ENCODE measurements at regions not wholly inside any gene's neighbourhood (a gene's known extent, or its start where the extent isn't known, plus 50 kb on each side); places are given as distances from the start of the nearest gene placed in this dataset.

DNA sequence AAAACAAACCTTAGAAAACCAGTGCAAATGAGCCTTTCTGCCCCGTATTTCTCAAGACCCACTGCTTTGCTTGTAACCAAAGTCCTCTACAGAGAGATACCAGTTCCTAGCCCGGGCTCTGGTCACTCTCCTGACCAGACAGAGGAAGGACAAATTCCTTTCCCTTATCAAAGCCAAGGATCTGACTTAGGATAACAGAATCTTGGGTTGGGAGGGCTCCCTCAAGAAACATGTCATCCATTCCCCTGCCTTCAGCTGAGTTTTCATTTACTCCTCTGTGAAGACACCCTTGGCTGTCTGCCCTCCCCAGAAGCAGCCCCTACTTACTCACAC is 116.0 kb upstream of the PARP11 start:
- peaks cover 11 to 12% of the 10 kb centered on the region in 2 donors for H3K4me1 ChIP-seq (ENCODE audit: control insufficient read depth in 2 of 2, insufficient read depth in 2 of 2, low read length in 2 of 2)
- H3K4me3 ChIP-seq (ENCODE audit: control extremely low read depth in 1 of 5, extremely low read depth in 1 of 5, insufficient read depth in 1 of 5, low read depth in 2 of 5, low read length in 4 of 5): no peak overlapping the region
- Mint-ChIP-seq H3K4me1 (peaks cover 16% of the 10 kb centered on the region), H3K27me3 (peaks cover 7% of the 10 kb centered on the region), H3K9me3 (ENCODE audit: insufficient read depth) (no peaks in the 10 kb centered on the region), H3K4me3 (no peak overlapping the region), H3K27ac (no peak overlapping the region)
- ChIA-PET POLR2A (no interaction called here), CTCF (interaction anchor here (0.6 to 15.2 kb wide), 6 partner anchors 10 to 289 kb away, joined by 3 to 293 read pairs (median 5); partner anchors contain the start of gene CCND2)
- H3K9me3 ChIP-seq (ENCODE audit: control extremely low read depth in 1 of 3, control insufficient read depth in 2 of 3, insufficient read depth in 1 of 3, low read length in 2 of 3): peaks cover 0 to 1% (median 0%) of the 10 kb centered on the region in 3 donors
- no peak overlapping the region for H3K4me2 ChIP-seq (replicated peaks; ENCODE audit: low read depth, low read length, poor library complexity, severe bottlenecking)
- no peak overlapping the region for H3K27ac ChIP-seq (ENCODE audit: low read length in 2 of 2)
- ATAC-seq (ENCODE audit: low read depth) (no peak), DNase-seq (no peak)
- intact Hi-C loops (cut with micrococcal nuclease): no loop called here
- 33% methylated on average over 1 of the region's 2 CpGs for WGBS (ENCODE audit: insufficient coverage)
- no peak for TF ChIP-seq EZH2 (IDR thresholded peaks at IDR 0.05; ENCODE audit: borderline replicate concordance, insufficient read depth, low read depth, low read length, poor library complexity, severe bottlenecking)
- TF ChIP-seq, protein P1, sequence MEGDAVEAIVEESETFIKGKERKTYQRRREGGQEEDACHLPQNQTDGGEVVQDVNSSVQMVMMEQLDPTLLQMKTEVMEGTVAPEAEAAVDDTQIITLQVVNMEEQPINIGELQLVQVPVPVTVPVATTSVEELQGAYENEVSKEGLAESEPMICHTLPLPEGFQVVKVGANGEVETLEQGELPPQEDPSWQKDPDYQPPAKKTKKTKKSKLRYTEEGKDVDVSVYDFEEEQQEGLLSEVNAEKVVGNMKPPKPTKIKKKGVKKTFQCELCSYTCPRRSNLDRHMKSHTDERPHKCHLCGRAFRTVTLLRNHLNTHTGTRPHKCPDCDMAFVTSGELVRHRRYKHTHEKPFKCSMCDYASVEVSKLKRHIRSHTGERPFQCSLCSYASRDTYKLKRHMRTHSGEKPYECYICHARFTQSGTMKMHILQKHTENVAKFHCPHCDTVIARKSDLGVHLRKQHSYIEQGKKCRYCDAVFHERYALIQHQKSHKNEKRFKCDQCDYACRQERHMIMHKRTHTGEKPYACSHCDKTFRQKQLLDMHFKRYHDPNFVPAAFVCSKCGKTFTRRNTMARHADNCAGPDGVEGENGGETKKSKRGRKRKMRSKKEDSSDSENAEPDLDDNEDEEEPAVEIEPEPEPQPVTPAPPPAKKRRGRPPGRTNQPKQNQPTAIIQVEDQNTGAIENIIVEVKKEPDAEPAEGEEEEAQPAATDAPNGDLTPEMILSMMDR (IDR thresholded peaks at IDR 0.05): no peak
- no peaks in the 10 kb centered on the region for H3K27me3 ChIP-seq (replicated peaks in 1 of 4; ENCODE audit: control extremely low read depth in 1 of 4, control insufficient read depth in 3 of 4, insufficient read depth in 4 of 4, low read length in 3 of 4)
- H2AFZ ChIP-seq (ENCODE audit: insufficient read depth, low read depth, low read length, poor library complexity, severe bottlenecking): peak overlapping the region; percentile 63
- H3K79me2 ChIP-seq (ENCODE audit: control insufficient read depth, insufficient read depth, low read length): no peaks in the 10 kb centered on the region
- no peak overlapping the region for H3K9ac ChIP-seq (ENCODE audit: low read length)
- H3K36me3 ChIP-seq (replicated peaks in 1 of 2; ENCODE audit: control extremely low read depth in 1 of 2, control insufficient read depth in 1 of 2, extremely low read depth in 1 of 2, insufficient read depth in 2 of 2, low read length in 1 of 2): no peaks in the 10 kb centered on the region
- H4K20me1 ChIP-seq (ENCODE audit: control insufficient read depth, insufficient read depth, low read length, poor library complexity, severe bottlenecking): no peaks in the 10 kb centered on the region

DNA sequence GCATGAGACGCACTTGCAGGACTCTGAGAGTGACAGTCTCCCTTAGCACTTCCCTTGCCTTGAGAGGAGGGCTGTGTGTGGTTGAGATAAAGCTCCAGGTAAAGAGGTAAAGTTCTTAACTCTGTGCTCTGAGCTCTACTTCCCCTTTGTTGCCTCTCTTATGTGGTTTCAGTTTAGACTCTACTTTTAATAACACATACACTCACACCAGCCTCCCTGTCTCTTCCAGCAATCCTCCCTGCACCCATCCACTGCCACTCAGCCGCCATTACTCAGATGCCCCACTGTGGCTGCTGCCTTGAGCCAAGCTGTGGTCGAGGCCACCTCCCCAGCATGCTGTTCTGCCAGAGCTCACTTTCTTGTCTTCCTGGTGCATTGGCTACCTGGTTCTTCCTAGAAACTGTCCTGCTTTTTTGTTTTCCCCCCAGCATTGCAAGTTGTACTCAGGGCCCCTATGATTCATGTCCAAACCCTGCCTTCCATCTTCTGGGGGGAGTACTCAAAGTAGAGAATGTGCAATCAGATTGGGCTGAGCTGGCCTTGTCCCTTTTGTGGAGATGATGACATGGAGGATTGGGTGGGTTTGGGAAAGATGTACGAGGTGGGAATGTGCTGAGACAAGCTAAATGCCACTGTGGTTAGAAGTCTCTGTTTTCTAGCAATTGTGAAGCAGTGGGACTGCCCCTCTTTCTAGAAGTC is 115.5 kb upstream of the PARP11 start:
- no peaks in the 10 kb centered on the region for H3K9me3 Mint-ChIP-seq (ENCODE audit: insufficient read depth)
- peaks cover 11% of the 10 kb centered on the region in 2 donors for H3K4me1 ChIP-seq (ENCODE audit: control insufficient read depth in 2 of 2, insufficient read depth in 2 of 2, low read length in 2 of 2)
- no peak for TF ChIP-seq EZH2 (IDR thresholded peaks at IDR 0.05; ENCODE audit: borderline replicate concordance, insufficient read depth, low read depth, low read length, poor library complexity, severe bottlenecking)
- TF ChIP-seq, protein P1 (IDR thresholded peaks at IDR 0.05): no peak
- no peaks in the 10 kb centered on the region for H4K20me1 ChIP-seq (ENCODE audit: control insufficient read depth, insufficient read depth, low read length, poor library complexity, severe bottlenecking)
- 11% methylated on average over 3 of the region's 4 CpGs for WGBS (ENCODE audit: insufficient coverage)
- peak overlapping the region in 1 of 2 donors; percentile 16 for H3K27ac ChIP-seq (ENCODE audit: low read length in 2 of 2)
- H3K9me3 ChIP-seq (ENCODE audit: control extremely low read depth in 1 of 3, control insufficient read depth in 2 of 3, insufficient read depth in 1 of 3, low read length in 2 of 3): peaks cover 0 to 6% (median 1%) of the 10 kb centered on the region in 3 donors
- ChIA-PET POLR2A (interaction anchor here (0.6 to 1.0 kb wide), 3 partner anchors 36 to 283 kb away, joined by 3 to 7 read pairs (median 3); no protein-coding TSS in a partner anchor), CTCF (interaction anchor here (0.6 to 15.2 kb wide), 7 partner anchors 9 to 289 kb away, joined by 3 to 293 read pairs (median 3); partner anchors contain the start of gene CCND2)
- peak overlapping the region in 1 of 5 experiments; percentile 6 for H3K4me3 ChIP-seq (ENCODE audit: control extremely low read depth in 1 of 5, extremely low read depth in 1 of 5, insufficient read depth in 1 of 5, low read depth in 2 of 5, low read length in 4 of 5)
- no peaks in the 10 kb centered on the region for H3K79me2 ChIP-seq (ENCODE audit: control insufficient read depth, insufficient read depth, low read length)
- DNase-seq: peak; percentile 57
- H3K4me1 Mint-ChIP-seq: peaks cover 16% of the 10 kb centered on the region
- peaks cover 5% of the 10 kb centered on the region for H3K27me3 Mint-ChIP-seq
- intact Hi-C loops (cut with micrococcal nuclease): no loop called here
- no peak overlapping the region for H3K9ac ChIP-seq (ENCODE audit: low read length)
- H3K27ac Mint-ChIP-seq: peak overlapping the region; percentile 72
- H2AFZ ChIP-seq (ENCODE audit: insufficient read depth, low read depth, low read length, poor library complexity, severe bottlenecking): peak overlapping the region; percentile 63
- peak overlapping the region; percentile 9 for H3K4me3 Mint-ChIP-seq
- no peaks in the 10 kb centered on the region for H3K36me3 ChIP-seq (replicated peaks in 1 of 2; ENCODE audit: control extremely low read depth in 1 of 2, control insufficient read depth in 1 of 2, extremely low read depth in 1 of 2, insufficient read depth in 2 of 2, low read length in 1 of 2)
- peak overlapping the region; percentile 44 for H3K4me2 ChIP-seq (replicated peaks; ENCODE audit: low read depth, low read length, poor library complexity, severe bottlenecking)
- H3K27me3 ChIP-seq (replicated peaks in 1 of 4; ENCODE audit: control extremely low read depth in 1 of 4, control insufficient read depth in 3 of 4, insufficient read depth in 4 of 4, low read length in 3 of 4): no peaks in the 10 kb centered on the region
- peak; percentile 76 for ATAC-seq (ENCODE audit: low read depth)
